ENCODE measurements at regions not wholly inside any gene's neighbourhood (a gene's known extent, or its start where the extent isn't known, plus 50 kb on each side); places are given as distances from the start of the nearest gene placed in this dataset.
"Not testable (repeated sequence)": the region's sequence is repeated elsewhere in the genome, so short reads cannot be mapped to it uniquely, and the experiment has no call there.

GRCh38 chr4:9694403-9694802, 87.0 kb upstream of the DRD5 start:
- H3K27me3 Mint-ChIP-seq (ENCODE audit: low read depth, unreplicated experiment) = not testable (repeated sequence)

GRCh38 chr4:9695994-9696393, 85.4 kb upstream of the DRD5 start:
- not testable (repeated sequence) for H3K4me2 ChIP-seq (ENCODE audit: low read length); H2AFZ ChIP-seq (ENCODE audit: low read depth, low read length); H3K27ac Mint-ChIP-seq (ENCODE audit: unreplicated experiment); DNase-seq (ENCODE audit: low read depth); H4K20me1 ChIP-seq (ENCODE audit: insufficient read depth, low read length); H3K79me2 ChIP-seq (ENCODE audit: insufficient read depth, low read length); H3K27me3 Mint-ChIP-seq (ENCODE audit: low read depth, unreplicated experiment); H3K4me3 Mint-ChIP-seq (ENCODE audit: unreplicated experiment); H3K36me3 ChIP-seq (ENCODE audit: insufficient read depth, low read length); H3K9me3 Mint-ChIP-seq (ENCODE audit: unreplicated experiment); H3K27ac ChIP-seq (ENCODE audit: low read depth, low read length); H3K4me1 ChIP-seq (ENCODE audit: insufficient read depth, low read length); H3K36me3 Mint-ChIP-seq (ENCODE audit: low read depth, unreplicated experiment); H3K9ac ChIP-seq (ENCODE audit: low read length); H3K4me3 ChIP-seq (ENCODE audit: insufficient read depth, low read depth, low read length); H3K4me1 Mint-ChIP-seq (ENCODE audit: low read depth, unreplicated experiment); H3K27me3 ChIP-seq (ENCODE audit: insufficient read depth, low read length); FAIRE-seq; H3K9me3 ChIP-seq (ENCODE audit: insufficient read depth, low read depth, low read length)

More at GRCh38 chr4:9694403-9694802, 87.0 kb upstream of the DRD5 start:
- not testable (repeated sequence) for H3K9me3 Mint-ChIP-seq (ENCODE audit: unreplicated experiment); H3K4me1 ChIP-seq (ENCODE audit: insufficient read depth, low read length); H3K27ac ChIP-seq (ENCODE audit: low read depth, low read length); DNase-seq (ENCODE audit: low read depth); H3K27me3 ChIP-seq (ENCODE audit: insufficient read depth, low read length); H3K36me3 Mint-ChIP-seq (ENCODE audit: low read depth, unreplicated experiment); H3K4me3 ChIP-seq (ENCODE audit: insufficient read depth, low read depth, low read length); H3K4me3 Mint-ChIP-seq (ENCODE audit: unreplicated experiment); H4K20me1 ChIP-seq (ENCODE audit: insufficient read depth, low read length); H3K9me3 ChIP-seq (ENCODE audit: insufficient read depth, low read depth, low read length); H3K4me2 ChIP-seq (ENCODE audit: low read length); H3K36me3 ChIP-seq (ENCODE audit: insufficient read depth, low read length); H3K27ac Mint-ChIP-seq (ENCODE audit: unreplicated experiment); FAIRE-seq; H2AFZ ChIP-seq (ENCODE audit: low read depth, low read length); H3K4me1 Mint-ChIP-seq (ENCODE audit: low read depth, unreplicated experiment); H3K9ac ChIP-seq (ENCODE audit: low read length); H3K79me2 ChIP-seq (ENCODE audit: insufficient read depth, low read length)

GRCh38 chr4:9696561-9696960, 84.9 kb upstream of the DRD5 start:
- H3K4me2 ChIP-seq (ENCODE audit: low read length); H3K27me3 ChIP-seq (ENCODE audit: insufficient read depth, low read length); H3K27ac Mint-ChIP-seq (ENCODE audit: unreplicated experiment); DNase-seq (ENCODE audit: low read depth); H3K4me3 Mint-ChIP-seq (ENCODE audit: unreplicated experiment); FAIRE-seq; H3K27ac ChIP-seq (ENCODE audit: low read depth, low read length); H4K20me1 ChIP-seq (ENCODE audit: insufficient read depth, low read length); H2AFZ ChIP-seq (ENCODE audit: low read depth, low read length); H3K79me2 ChIP-seq (ENCODE audit: insufficient read depth, low read length); H3K9me3 ChIP-seq (ENCODE audit: insufficient read depth, low read depth, low read length); H3K4me1 Mint-ChIP-seq (ENCODE audit: low read depth, unreplicated experiment); H3K4me1 ChIP-seq (ENCODE audit: insufficient read depth, low read length); H3K27me3 Mint-ChIP-seq (ENCODE audit: low read depth, unreplicated experiment); H3K4me3 ChIP-seq (ENCODE audit: insufficient read depth, low read depth, low read length); H3K36me3 Mint-ChIP-seq (ENCODE audit: low read depth, unreplicated experiment); H3K9me3 Mint-ChIP-seq (ENCODE audit: unreplicated experiment); H3K36me3 ChIP-seq (ENCODE audit: insufficient read depth, low read length); H3K9ac ChIP-seq (ENCODE audit: low read length): not testable (repeated sequence)

GRCh38 chr4:9702019-9702418, 79.4 kb upstream of the DRD5 start:
- H3K9me3 ChIP-seq (ENCODE audit: insufficient read depth, low read depth, low read length); H3K27me3 ChIP-seq (ENCODE audit: insufficient read depth, low read length); H3K9ac ChIP-seq (ENCODE audit: low read length); H3K4me3 Mint-ChIP-seq (ENCODE audit: unreplicated experiment); FAIRE-seq; H3K36me3 Mint-ChIP-seq (ENCODE audit: low read depth, unreplicated experiment); H4K20me1 ChIP-seq (ENCODE audit: insufficient read depth, low read length); H3K27ac ChIP-seq (ENCODE audit: low read depth, low read length); H3K27me3 Mint-ChIP-seq (ENCODE audit: low read depth, unreplicated experiment); H2AFZ ChIP-seq (ENCODE audit: low read depth, low read length); H3K4me2 ChIP-seq (ENCODE audit: low read length); H3K9me3 Mint-ChIP-seq (ENCODE audit: unreplicated experiment); H3K4me3 ChIP-seq (ENCODE audit: insufficient read depth, low read depth, low read length); H3K4me1 Mint-ChIP-seq (ENCODE audit: low read depth, unreplicated experiment); H3K4me1 ChIP-seq (ENCODE audit: insufficient read depth, low read length); H3K79me2 ChIP-seq (ENCODE audit: insufficient read depth, low read length); H3K27ac Mint-ChIP-seq (ENCODE audit: unreplicated experiment); H3K36me3 ChIP-seq (ENCODE audit: insufficient read depth, low read length); DNase-seq (ENCODE audit: low read depth): not testable (repeated sequence)

GRCh38 chr4:9702696-9703095, 78.7 kb upstream of the DRD5 start:
- H2AFZ ChIP-seq (ENCODE audit: low read depth, low read length); H3K9me3 Mint-ChIP-seq (ENCODE audit: unreplicated experiment); H3K27me3 ChIP-seq (ENCODE audit: insufficient read depth, low read length); H3K27ac Mint-ChIP-seq (ENCODE audit: unreplicated experiment); H3K4me3 Mint-ChIP-seq (ENCODE audit: unreplicated experiment); H3K27ac ChIP-seq (ENCODE audit: low read depth, low read length); H3K4me1 Mint-ChIP-seq (ENCODE audit: low read depth, unreplicated experiment); H3K4me1 ChIP-seq (ENCODE audit: insufficient read depth, low read length); H3K4me3 ChIP-seq (ENCODE audit: insufficient read depth, low read depth, low read length); FAIRE-seq; H3K36me3 ChIP-seq (ENCODE audit: insufficient read depth, low read length); DNase-seq (ENCODE audit: low read depth); H3K4me2 ChIP-seq (ENCODE audit: low read length); H3K27me3 Mint-ChIP-seq (ENCODE audit: low read depth, unreplicated experiment); H3K9me3 ChIP-seq (ENCODE audit: insufficient read depth, low read depth, low read length); H4K20me1 ChIP-seq (ENCODE audit: insufficient read depth, low read length); H3K9ac ChIP-seq (ENCODE audit: low read length); H3K36me3 Mint-ChIP-seq (ENCODE audit: low read depth, unreplicated experiment); H3K79me2 ChIP-seq (ENCODE audit: insufficient read depth, low read length): not testable (repeated sequence)
